ENCODE measurements at regions not wholly inside any gene's neighbourhood (a gene's known extent, or its start where the extent isn't known, plus 50 kb on each side); places are given as distances from the start of the nearest gene placed in this dataset.

DNA sequence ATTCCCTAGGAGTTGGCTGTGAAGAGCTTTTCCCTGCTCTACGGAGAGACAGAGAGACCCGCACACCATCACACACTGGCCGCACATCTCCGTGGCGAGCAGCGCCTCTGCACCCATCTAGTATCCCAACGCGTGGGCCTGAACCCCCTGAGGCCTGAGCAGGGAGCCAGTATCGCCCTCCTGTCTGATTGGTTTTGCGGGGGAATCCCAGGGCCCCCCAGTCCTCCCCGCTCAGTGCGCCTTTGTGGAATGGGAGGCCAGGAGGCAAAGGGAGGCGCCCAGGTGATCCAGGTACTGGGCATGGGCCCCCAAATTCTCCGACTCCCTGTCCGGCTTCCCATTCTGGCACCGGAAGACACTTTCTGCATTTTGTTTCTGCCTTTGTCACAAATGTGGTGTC, 344.3 kb downstream of the GLRX3 start:
- TF ChIP-seq, protein P1, sequence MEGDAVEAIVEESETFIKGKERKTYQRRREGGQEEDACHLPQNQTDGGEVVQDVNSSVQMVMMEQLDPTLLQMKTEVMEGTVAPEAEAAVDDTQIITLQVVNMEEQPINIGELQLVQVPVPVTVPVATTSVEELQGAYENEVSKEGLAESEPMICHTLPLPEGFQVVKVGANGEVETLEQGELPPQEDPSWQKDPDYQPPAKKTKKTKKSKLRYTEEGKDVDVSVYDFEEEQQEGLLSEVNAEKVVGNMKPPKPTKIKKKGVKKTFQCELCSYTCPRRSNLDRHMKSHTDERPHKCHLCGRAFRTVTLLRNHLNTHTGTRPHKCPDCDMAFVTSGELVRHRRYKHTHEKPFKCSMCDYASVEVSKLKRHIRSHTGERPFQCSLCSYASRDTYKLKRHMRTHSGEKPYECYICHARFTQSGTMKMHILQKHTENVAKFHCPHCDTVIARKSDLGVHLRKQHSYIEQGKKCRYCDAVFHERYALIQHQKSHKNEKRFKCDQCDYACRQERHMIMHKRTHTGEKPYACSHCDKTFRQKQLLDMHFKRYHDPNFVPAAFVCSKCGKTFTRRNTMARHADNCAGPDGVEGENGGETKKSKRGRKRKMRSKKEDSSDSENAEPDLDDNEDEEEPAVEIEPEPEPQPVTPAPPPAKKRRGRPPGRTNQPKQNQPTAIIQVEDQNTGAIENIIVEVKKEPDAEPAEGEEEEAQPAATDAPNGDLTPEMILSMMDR (conservative IDR thresholded peaks at IDR 0.05; ENCODE audit: low read depth, low read length), result no peak
- no peak for DNase-seq (ENCODE audit: low read depth)
- no peak overlapping the region for H3K4me3 ChIP-seq (ENCODE audit: low read depth, low read length)

DNA sequence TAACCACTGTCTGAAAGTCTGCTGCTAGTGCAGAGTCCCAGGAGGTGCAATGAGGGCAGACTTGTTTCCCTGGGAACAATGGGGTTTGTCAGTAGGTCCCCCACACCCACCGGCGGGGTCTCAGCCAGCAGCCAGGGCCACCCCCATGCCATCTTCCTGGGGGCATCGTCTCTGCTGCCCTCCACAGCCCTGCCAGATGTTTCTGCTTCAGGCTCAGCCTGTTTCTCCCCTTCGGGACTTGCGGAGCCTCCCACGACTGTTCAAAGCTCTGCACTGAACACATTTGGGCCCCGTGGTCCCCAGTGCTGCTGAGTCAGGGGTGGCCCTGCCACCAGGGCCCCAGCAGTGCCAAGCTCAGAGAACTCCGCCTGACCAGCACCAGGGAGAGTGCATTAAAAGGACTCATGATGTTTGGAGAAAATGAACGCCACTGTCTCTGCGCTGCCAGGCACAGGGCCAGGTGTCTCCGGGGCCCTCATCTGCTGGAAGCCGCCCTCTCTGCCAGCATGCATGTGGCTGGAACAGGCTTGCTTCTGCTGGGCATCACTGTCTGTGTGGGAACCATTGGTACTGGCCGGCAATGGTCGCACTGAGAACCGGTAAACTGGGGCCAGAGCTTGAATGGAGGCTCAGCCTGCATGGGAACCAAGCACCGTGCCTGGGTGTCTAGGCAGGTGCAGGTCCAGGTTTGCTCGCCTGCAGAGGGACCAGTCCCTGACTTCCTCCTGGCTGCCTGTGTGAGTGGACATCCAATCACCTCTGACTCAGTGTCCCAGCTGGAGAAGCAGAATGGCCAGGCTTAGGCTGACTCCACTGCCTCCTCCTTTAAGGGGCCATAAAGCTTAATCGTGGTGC, 345.1 kb downstream of the GLRX3 start:
- DNase-seq (ENCODE audit: low read depth), result no peak
- TF ChIP-seq, protein P1 (conservative IDR thresholded peaks at IDR 0.05; ENCODE audit: low read depth, low read length), result no peak
- H3K4me3 ChIP-seq (ENCODE audit: low read depth, low read length), result no peak overlapping the region

DNA sequence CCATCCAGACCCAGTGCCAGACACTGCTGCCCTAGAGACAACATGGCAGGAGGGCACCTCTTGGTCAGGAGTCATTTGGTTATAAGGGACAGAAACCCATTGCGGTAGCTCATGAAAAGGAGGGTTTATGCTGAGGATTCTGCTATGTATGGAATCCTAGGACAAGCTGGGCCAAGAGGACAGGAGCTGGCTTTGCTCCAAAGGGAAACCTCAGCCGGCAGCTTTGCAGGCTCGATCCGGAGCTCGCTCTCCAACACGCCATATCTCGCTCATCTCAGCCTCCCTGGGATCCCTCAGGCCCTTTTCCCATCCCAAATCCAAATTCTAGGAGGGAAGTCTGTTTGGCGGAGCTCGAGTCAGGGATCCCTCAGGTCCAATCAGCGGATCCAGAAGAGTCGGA, 345.7 kb downstream of the GLRX3 start:
- DNase-seq (ENCODE audit: low read depth), result no peak
- TF ChIP-seq, protein P1 (conservative IDR thresholded peaks at IDR 0.05; ENCODE audit: low read depth, low read length), result no peak
- no peak overlapping the region for H3K4me3 ChIP-seq (ENCODE audit: low read depth, low read length)

DNA sequence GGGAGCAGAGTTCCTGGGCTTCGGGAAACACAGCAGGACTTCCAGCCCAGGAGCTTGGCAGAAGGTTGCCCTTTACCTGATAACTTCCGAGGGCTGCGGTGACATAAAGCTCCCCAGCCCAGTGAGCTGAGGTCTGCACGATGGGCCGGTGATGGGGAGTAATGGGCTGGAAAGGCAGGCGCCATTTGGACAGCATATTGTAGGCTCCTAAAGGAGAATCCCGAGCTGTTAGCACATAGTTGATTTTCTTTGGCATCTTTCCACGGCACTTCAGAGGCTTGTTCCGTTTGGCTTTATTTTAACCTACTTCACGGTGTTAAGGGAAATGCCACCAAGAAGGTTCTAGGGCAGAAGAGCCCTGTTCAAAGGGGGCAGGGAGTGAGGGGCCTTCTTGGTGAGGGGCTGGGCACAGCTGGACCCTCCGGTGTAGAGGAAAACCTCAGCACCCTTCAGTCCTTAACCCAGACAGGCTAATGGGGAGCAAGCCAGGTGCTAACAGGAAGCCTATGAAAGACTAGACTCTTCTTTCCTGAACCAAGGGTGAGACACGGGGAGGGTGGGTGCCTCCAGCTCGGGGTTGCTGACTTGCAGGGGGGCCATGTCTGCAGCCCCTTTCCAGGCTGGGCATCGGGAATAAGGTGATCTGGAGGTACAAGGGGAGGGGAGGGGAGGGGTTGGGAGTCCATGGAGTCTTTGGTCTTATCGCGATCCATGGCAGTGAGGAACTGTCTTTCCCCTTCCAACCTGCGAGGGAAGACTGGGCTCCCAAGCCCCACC, 347.7 kb downstream of the GLRX3 start:
- no peak overlapping the region for H3K4me3 ChIP-seq (ENCODE audit: low read depth, low read length)
- no peak for DNase-seq (ENCODE audit: low read depth)
- TF ChIP-seq, protein P1 (conservative IDR thresholded peaks at IDR 0.05; ENCODE audit: low read depth, low read length), result no peak

DNA sequence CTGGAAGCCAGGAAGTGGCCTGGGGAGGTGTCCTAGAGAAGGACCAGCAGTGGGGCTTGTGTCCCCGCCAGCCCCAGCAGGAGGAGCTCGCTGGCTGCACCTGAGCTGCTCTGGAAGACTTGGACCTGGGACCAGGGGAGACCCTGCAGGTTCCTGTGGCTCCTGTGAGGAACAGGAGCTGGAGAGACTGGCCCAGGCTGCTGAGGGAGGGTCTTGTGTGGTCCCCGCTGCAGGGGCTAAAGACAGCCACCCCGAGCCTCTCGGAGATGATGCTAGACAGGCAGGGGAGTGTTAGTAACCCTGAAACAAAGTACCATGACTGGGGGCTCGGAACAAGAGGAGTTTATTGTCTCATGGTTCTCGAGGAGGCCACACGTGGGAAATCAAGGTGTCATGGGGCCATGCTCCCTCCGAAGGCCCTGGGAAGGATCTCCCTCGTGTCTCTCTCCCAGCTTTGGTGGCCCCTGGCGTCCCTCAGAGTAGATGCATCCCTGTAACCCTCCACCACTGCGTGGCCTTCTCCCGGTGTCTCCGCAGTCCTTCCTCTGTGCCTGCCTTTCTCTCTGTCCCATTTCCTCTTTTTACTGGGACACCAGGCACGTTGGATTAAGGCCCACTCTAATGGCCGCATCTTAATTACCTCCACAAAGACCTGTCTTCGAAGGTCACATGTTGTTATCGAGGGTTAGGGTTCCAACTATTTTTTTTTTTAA, 348.4 kb downstream of the GLRX3 start:
- H3K4me3 ChIP-seq (ENCODE audit: low read depth, low read length), result no peak overlapping the region
- DNase-seq (ENCODE audit: low read depth), result no peak
- TF ChIP-seq, protein P1 (conservative IDR thresholded peaks at IDR 0.05; ENCODE audit: low read depth, low read length), result no peak

DNA sequence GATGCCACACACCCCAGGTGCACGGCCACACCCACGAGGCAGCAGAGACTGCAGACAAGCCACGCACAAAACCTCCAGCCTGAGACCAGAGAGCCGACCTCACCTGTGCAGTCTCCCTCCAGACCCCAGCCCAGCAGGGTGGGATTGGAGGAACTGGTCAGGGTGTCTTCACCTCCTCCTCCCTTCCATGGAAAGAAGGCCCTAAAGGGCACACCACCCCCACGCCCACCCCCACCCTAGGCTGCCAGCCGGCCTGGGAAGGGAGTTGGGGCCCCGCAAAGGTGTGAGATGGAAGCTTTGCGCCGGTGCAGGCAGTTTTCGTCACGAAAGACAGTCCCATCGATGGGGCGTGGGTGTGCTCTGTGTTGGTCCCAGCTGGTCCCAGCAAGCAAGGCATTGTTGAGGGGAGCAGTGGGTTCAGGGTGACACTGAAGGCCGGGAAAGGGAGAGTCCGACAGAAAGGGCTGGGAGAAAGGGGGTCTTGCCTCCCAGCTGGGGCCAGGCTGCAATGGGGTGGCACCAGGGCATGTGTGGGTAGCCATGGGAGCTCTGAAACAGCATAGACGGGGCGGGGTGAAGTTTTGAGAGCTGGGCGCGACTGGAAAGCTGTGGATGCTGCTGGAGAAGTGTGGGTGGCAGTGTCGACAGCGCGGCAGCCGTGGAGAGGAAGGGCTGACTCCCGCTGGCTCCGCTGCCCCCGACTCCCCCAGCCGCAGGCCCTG, 349.2 kb downstream of the GLRX3 start:
- TF ChIP-seq, protein P1 (conservative IDR thresholded peaks at IDR 0.05; ENCODE audit: low read depth, low read length), result no peak
- no peak overlapping the region for H3K4me3 ChIP-seq (ENCODE audit: low read depth, low read length)
- DNase-seq (ENCODE audit: low read depth), result no peak

All from epithelial cell of proximal tubule (primary cell).